Activated CD4-positive, CD25-positive, alpha-beta regulatory T cell (primary cell): ENCODE measurements at regions not wholly inside any gene's neighbourhood (a gene's known extent, or its start where the extent isn't known, plus 50 kb on each side); places are given as distances from the start of the nearest gene placed in this dataset.

Experiments
- DNase-seq, 4 experiments: peaks; one replicate each; lab custom pipeline; 2025; lab: John Stamatoyannopoulos, UW

DNA sequence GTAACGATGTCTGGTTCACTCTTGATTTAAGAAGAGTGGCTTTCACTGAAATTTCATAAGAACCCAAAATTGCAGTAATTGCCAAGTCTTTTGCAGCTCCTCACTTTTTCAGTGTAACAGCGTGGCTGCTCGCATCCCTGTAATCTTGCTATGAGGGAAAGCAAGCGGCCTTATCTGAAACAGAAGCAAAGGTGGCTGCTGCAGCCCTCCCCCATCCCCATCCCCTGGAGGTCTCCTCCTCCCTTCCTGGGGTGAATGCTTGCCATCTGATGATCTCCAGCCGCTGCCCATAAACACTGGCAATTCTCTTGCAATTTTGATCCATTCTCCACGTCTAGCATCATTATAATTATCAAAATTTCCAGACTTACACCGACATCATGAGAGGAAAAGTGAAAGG is 182.5 kb upstream of the ASIC2 start:
- no peak for DNase-seq

DNA sequence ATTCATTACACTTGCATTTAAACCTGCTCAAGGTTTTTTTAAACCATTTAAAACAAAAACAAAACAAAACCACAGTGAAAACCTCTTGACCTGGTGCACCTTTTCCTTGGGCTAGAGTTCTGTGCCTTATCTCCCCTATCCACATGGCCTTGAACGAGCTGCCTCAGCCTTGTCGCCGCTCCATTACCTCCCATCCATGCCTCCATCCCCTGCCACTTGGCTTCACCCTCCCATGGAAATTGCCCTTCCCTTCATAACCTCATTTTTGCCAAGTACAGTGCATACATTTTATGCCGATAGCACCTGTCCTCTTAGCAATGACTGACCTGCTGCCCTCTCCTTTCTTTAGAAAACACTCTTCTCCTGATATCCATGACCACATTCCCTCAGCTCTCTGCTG is 188.6 kb upstream of the ASIC2 start:
- no peak for DNase-seq

DNA sequence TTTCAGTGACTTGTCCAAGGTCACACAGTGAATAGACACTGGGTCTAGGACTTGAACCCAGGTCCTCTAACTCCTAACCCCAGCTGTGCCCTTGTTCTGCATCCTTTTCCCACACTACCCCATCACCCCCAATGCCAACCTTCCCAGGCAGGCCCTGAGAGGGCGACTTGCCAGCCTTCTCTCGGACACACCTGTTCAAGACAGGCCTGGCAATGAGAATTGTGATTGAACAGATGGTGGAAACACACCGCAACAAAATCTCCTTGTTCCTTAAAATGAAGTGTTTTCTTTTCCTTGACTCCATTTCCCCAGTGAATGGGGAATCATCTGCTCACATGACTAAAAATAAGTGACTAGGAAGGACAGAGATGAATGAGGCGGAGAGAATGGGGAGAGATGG is 189.5 kb upstream of the ASIC2 start:
- no peak for DNase-seq

- no peak for DNase-seq
Observed at GRCh38 chr17:33484559-33484958, 191.5 kb upstream of the ASIC2 start.

DNA sequence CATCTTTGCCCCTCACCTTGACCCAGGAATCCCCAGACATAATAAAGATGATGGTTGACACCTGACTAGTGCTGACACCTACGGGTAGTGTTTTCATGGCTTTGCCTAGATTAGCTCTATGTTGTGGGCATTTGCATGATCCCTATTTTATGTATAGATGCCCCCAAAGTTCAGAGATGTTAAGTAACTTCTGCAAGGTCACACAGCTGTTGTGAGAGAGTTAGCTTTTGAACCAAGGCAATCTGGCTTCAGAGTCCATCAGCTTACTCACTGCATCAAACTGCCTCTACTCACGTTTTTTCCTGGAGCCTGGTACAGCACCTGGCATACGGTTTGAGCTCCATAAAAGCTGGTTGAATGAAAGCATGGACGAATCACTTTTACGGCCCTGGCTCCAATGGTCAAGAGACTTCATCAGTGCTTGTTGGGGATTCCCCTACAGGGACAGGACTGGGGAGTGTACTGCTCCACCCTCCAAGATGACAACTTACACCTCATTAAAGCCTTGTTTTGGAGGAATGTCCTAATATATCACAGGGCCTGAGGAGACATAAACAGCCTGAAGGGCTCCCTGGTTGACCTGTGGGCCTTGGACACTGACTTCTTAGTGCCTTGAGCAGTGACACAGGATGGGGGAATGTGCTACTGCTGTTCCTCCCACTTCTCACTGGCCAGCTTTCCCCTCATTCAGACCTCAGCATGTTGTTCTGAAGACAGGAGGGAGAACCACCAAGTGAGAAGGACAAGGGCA is 193.2 kb upstream of the ASIC2 start:
- DNase-seq = no peak

GRCh38 chr17:33487187-33487879 is 194.2 kb upstream of the ASIC2 start:
- no peak for DNase-seq

- no peak for DNase-seq
Observed at GRCh38 chr17:33491871-33492481, 198.9 kb upstream of the ASIC2 start.

DNA sequence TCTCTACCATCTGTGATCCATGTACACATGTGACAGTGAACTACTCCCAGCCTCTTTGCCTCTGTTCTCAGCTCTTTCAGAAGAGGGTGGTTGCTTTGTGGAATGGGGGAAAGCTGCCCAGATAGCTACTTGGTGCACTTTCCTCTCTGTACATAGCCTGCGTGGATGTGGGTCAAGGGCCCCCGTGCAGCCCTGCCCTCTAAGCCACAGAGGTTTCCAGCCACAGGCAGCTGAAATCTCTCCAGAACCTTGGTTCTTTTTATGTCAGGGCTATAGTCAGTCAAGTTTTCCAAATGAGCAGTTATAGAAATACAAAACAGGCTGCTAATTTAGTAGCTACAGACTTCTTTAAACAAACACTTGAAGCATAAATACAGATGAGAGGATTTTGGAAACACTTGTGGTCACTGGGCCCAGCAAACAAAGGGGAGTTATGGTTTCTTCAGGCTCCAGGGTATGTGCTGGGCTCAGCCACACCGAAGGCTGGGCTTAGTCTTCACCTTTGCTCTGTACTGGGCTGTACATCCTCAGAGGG is 199.7 kb upstream of the ASIC2 start:
- no peak for DNase-seq

DNA sequence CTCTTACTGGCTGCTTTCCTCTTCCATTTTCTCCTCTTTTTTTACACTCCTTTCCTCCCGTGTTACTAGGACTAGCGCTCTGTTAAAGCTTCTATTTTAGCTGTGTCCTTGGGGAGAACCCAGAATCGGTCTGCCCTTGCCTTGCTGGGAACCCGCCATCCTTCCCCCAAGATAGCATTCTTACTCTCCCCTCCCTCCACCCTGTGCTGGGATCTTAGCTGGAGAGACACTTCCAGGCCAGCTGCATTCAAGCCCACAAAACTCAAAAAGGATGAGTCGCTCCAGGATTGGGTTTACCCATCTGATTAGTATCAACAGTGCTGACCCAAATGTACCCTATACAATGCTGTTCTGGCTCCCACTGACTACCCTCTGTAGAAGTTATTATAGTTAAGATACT is 200.5 kb upstream of the ASIC2 start:
- no peak for DNase-seq

DNA sequence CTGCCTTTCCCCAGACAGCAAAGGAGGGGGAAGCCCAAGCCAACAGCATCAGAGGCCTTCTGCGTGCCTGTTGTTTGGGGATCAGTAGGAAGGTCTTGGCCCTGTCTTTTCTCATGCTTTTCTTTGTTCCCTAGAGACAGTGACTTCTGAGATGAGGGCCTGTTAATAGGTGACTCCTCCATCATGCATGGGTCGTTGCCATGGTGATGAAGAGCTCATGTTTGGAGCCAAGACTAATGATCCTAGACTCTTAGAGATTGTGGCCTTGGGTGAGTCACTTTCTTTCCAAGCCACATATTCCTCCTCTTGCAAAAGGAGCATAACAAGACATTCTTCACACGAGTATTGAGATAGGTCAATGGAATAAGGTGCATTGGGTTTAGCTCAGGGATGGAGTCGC is 201.1 kb upstream of the ASIC2 start:
- DNase-seq = no peak

DNA sequence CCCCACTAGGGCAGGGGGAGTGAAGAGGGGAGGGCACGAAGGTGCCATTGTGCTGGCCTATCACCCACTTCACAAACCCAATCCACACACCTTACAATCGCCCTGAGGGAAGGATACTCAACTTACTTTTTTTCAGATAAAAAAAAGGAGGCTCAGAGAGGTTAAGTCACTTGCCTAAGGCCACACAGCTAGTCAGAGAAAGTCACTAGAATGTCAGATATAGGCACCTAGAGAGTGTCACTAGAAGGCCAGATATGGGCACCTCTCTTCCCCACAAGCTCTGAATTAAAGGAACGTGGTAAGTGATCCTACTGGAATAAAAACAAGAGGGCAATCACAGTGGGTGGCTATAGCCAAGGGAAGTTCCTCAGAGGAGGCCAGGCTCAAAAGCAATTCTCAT is 204.5 kb upstream of the ASIC2 start:
- no peak for DNase-seq

- DNase-seq = no peak
Observed at GRCh38 chr17:33498069-33498468, 205.0 kb upstream of the ASIC2 start.

DNA sequence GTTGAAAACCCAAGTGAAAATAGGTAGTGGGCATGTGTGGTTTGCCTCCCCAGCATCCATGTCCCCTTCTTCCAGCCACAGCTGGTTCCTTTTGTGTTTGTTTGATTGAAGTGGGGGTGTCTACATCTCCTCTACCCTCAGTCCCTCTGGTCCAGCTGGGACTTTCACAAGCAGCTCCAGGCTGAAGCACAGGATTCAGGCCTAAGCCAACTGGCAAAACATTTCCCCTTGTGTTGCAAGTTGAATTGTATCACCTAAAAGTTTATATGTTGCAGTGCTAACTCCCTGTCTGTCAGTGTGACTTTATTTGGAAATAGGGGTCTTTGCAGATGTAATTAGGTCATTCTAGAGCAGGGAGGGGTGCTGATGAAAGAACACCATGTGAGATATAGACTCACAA is 205.9 kb upstream of the ASIC2 start:
- DNase-seq = no peak

GRCh38 chr17:33500151-33500550 is 207.1 kb upstream of the ASIC2 start:
- no peak for DNase-seq

DNA sequence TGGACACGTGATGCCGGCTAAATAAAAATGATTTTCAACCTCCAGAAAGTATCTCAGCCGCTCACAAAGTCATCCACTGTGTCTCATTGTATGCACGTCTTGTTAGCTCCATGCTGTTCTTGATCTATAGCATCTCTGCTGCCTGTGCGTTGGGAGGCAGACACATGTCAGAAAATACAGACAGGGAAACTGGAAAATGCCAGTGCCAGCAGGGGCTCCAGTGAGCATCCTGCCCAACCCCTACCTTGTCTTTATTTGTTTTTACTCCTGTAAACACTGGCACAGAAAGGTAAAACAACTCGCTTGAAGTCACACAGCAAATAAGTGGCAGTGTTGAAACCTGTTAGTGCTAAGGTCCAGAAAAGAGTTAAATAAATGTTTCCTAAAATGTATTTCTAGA is 208.1 kb upstream of the ASIC2 start:
- no peak for DNase-seq

- no peak for DNase-seq
Observed at GRCh38 chr17:33504571-33504970, 211.5 kb upstream of the ASIC2 start.

- DNase-seq = no peak
Observed at GRCh38 chr17:33506889-33507650, 214.0 kb upstream of the ASIC2 start.

- DNase-seq = no peak
Observed at GRCh38 chr17:33508215-33508614, 215.1 kb upstream of the ASIC2 start.

DNA sequence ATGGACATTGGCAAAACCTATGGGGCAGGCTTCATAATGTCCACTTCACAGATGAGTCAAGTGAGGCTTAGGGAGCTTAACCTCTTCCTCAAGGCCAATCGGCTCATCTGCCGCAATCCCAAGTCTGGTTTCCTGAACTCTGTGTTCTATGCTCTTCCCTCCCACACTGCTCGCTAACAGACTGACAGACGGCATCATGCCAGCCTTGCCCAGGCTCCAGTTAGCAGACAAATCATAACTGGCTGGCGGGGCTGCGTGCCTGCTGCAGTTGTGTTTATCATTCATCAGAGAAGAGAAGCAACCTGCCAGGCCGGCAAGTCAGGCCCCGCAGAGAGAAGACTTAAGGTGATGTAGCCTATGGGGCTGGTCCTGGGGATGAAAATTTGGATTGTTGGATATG is 216.2 kb upstream of the ASIC2 start:
- no peak for DNase-seq

DNA sequence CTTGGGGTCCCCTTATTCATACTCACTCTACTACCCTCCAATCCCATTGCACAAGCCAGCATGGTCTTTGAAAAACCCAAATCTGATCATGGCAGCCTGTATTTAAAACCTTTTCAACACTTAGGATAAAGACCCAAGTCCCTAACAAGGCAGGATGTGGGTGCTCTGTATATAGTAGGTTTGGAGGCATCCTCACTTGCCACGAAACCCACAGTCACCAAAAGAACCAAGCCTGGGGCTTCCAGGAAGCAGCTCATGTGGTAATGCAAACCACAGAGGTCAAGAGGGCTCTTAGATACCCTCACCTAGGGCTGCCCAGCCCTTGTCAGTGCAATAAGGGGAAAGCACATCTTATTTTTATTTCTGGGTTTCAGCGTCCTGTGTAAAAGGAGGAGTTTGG is 218.6 kb upstream of the ASIC2 start:
- DNase-seq = no peak

DNA sequence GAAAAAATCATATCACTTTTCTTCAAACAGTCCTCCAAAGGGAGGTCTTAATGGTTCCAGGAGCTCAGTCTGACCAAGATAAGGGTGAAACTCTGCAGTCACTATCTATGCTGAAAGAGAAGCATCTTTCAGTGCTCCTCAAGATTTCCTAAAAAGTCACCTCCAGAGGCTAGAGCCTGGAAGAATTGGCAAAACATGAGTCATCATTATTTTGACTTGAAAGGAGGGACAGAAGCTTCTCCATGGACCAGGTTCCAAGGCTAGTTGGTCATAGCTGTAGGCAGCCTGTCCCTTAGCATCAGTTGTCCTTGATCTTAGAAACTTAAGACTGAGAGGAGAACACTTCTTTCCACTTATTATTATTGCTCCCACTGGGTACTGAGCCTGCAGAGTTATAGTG is 219.0 kb upstream of the ASIC2 start:
- DNase-seq = no peak

GRCh38 chr17:33513769-33514168 is 220.7 kb upstream of the ASIC2 start:
- DNase-seq = no peak
